ENCODE measurements at regions not wholly inside any gene's neighbourhood (a gene's known extent, or its start where the extent isn't known, plus 50 kb on each side); places are given as distances from the start of the nearest gene placed in this dataset.

DNA sequence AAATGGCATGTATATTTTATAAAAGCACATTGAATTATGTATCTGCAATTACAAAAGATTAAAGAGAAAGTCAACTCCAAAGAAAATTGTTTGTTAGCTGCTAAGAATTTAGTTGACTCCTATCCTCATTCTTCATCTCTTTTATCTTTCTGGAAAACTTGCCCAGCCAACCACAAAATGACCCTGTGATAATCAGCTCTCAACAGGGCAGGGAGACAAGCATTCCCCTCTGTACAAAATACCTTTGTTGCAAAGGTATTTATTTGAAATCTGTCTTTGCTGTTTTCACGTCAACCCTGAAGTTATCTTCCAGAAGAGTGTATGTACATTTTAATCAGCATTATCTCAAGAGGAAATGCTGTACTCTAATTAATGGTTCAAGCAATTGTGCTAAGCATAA, 191.1 kb upstream of the DDI1 start:
- H4K20me1 ChIP-seq (ENCODE audit: insufficient read depth): no peaks in the 10 kb centered on the region
- H3K9me2 ChIP-seq (ENCODE audit: insufficient read depth): no peaks in the 10 kb centered on the region
- no peaks in the 10 kb centered on the region for H3K4me1 ChIP-seq (replicated peaks; ENCODE audit: insufficient read depth)
- no peak overlapping the region for H3K4me2 ChIP-seq
- H3K27ac ChIP-seq: no peak overlapping the region
- H3K27me3 ChIP-seq (ENCODE audit: insufficient read depth, low read depth): no peaks in the 10 kb centered on the region
- no peaks in the 10 kb centered on the region for H3K79me2 ChIP-seq (ENCODE audit: low read depth)
- no TSS peak for BruUV-seq (replicated peaks)
- no peak for DNase-seq
- no peak for TF ChIP-seq EZH2 (IDR thresholded peaks at IDR 0.05; ENCODE audit: low read depth)
- TF ChIP-seq, protein P1, sequence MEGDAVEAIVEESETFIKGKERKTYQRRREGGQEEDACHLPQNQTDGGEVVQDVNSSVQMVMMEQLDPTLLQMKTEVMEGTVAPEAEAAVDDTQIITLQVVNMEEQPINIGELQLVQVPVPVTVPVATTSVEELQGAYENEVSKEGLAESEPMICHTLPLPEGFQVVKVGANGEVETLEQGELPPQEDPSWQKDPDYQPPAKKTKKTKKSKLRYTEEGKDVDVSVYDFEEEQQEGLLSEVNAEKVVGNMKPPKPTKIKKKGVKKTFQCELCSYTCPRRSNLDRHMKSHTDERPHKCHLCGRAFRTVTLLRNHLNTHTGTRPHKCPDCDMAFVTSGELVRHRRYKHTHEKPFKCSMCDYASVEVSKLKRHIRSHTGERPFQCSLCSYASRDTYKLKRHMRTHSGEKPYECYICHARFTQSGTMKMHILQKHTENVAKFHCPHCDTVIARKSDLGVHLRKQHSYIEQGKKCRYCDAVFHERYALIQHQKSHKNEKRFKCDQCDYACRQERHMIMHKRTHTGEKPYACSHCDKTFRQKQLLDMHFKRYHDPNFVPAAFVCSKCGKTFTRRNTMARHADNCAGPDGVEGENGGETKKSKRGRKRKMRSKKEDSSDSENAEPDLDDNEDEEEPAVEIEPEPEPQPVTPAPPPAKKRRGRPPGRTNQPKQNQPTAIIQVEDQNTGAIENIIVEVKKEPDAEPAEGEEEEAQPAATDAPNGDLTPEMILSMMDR (conservative IDR thresholded peaks at IDR 0.05): no peak
- H3F3A ChIP-seq (ENCODE audit: insufficient read depth, low read depth): no peaks in the 10 kb centered on the region
- CTCF ChIA-PET: no interaction called here
- no peaks in the 10 kb centered on the region; the same call in 1 of the 2 replicates for H3K9me3 ChIP-seq (ENCODE audit: insufficient read depth, low read depth)
- intact Hi-C loops (cut with micrococcal nuclease; ENCODE audit: unreplicated experiment): no loop called here
- H3K4me3 ChIP-seq: no peak overlapping the region
- no peaks in the 10 kb centered on the region for H3K36me3 ChIP-seq (ENCODE audit: low read depth)
- H2AFZ ChIP-seq: no peak overlapping the region
- POLR2A ChIA-PET (ENCODE audit: unreplicated experiment): no interaction called here

DNA sequence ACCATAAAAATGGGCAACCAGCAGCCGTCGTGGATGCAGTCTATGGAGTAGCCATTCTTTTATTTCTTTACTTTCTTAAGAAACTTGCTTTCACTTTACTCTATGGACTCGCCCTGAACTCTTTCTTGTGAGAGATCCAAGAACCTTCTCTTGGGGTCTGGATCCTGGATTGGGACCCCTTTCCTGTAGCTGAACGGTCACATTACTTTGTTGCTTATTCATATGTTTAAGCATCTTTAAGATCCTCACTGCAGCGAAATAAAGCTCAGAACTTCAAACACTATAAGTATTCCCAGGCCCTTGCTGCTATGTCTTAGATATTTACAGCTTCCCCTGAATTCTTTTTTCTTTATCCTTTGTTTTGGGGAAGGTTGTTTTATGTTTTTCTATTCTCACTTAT, 187.8 kb upstream of the DDI1 start:
- intact Hi-C loops (cut with micrococcal nuclease; ENCODE audit: unreplicated experiment): no loop called here
- no TSS peak for BruUV-seq (replicated peaks)
- ChIA-PET POLR2A (ENCODE audit: unreplicated experiment) (no interaction called here), CTCF (no interaction called here)
- DNase-seq: no peak
- H4K20me1 ChIP-seq (ENCODE audit: insufficient read depth): no peaks in the 10 kb centered on the region
- no peak overlapping the region for H2AFZ ChIP-seq
- no peaks in the 10 kb centered on the region for H3F3A ChIP-seq (ENCODE audit: insufficient read depth, low read depth)
- no peaks in the 10 kb centered on the region; the same call in 1 of the 2 replicates for H3K9me2 ChIP-seq (ENCODE audit: insufficient read depth)
- no peaks in the 10 kb centered on the region for H3K27me3 ChIP-seq (ENCODE audit: insufficient read depth, low read depth)
- H3K4me2 ChIP-seq: no peak overlapping the region
- no peaks in the 10 kb centered on the region for H3K4me1 ChIP-seq (replicated peaks; ENCODE audit: insufficient read depth)
- H3K36me3 ChIP-seq (ENCODE audit: low read depth): no peaks in the 10 kb centered on the region
- H3K9me3 ChIP-seq (ENCODE audit: insufficient read depth, low read depth): no peaks in the 10 kb centered on the region; the same call in 1 of the 2 replicates
- no peak overlapping the region for H3K4me3 ChIP-seq
- H3K79me2 ChIP-seq (ENCODE audit: low read depth): no peaks in the 10 kb centered on the region
- TF ChIP-seq EZH2 (IDR thresholded peaks at IDR 0.05; ENCODE audit: low read depth): no peak
- TF ChIP-seq, protein P1 (conservative IDR thresholded peaks at IDR 0.05): no peak
- H3K27ac ChIP-seq: no peak overlapping the region

DNA sequence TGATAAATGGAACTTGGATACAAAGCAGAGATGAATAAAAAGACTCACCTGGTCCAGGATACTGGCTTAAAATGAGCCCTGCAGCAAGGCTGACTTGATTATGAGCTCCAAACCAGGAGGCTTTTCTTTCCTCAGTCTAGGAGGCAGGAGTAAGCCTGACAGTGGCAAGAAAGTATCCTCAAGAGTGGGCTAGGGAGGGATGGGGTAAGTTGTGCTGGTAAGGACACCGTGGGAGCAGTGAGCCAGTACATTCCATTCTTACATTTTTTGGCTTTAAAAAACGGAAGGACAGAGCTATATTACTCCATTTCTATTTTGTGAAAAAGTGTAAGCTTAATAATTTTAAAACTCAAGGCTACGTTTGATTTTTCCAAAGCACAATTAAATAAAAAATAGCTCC, 187.1 kb upstream of the DDI1 start:
- POLR2A ChIA-PET (ENCODE audit: unreplicated experiment): no interaction called here
- no peaks in the 10 kb centered on the region for H3K36me3 ChIP-seq (ENCODE audit: low read depth)
- no peaks in the 10 kb centered on the region for H4K20me1 ChIP-seq (ENCODE audit: insufficient read depth)
- no peaks in the 10 kb centered on the region; the same call in 1 of the 2 replicates for H3K9me3 ChIP-seq (ENCODE audit: insufficient read depth, low read depth)
- no peaks in the 10 kb centered on the region; the same call in 1 of the 2 replicates for H3K9me2 ChIP-seq (ENCODE audit: insufficient read depth)
- no peaks in the 10 kb centered on the region for H3K27me3 ChIP-seq (ENCODE audit: insufficient read depth, low read depth)
- H3K79me2 ChIP-seq (ENCODE audit: low read depth): no peaks in the 10 kb centered on the region
- H2AFZ ChIP-seq: no peak overlapping the region
- no peak overlapping the region for H3K27ac ChIP-seq
- intact Hi-C loops (cut with micrococcal nuclease; ENCODE audit: unreplicated experiment): no loop called here
- H3K4me2 ChIP-seq: no peak overlapping the region
- no peak overlapping the region for H3K4me3 ChIP-seq
- no peaks in the 10 kb centered on the region for H3K4me1 ChIP-seq (replicated peaks; ENCODE audit: insufficient read depth)
- TF ChIP-seq, protein P1 (conservative IDR thresholded peaks at IDR 0.05): no peak
- no peak for TF ChIP-seq EZH2 (IDR thresholded peaks at IDR 0.05; ENCODE audit: low read depth)
- BruUV-seq (replicated peaks): no TSS peak
- CTCF ChIA-PET: no interaction called here
- DNase-seq: no peak
- H3F3A ChIP-seq (ENCODE audit: insufficient read depth, low read depth): no peaks in the 10 kb centered on the region

All from PC-9 (cell line).